HCT116 (cell line): ENCODE measurements at regions not wholly inside any gene's neighbourhood (a gene's known extent, or its start where the extent isn't known, plus 50 kb on each side); places are given as distances from the start of the nearest gene placed in this dataset.

ENCODE experiments used
- ATAC-seq: fragments of 200-7000 bp; cut with Tn5 transposase; 2 replicates; pipeline ENCODE4 v1.9.1; 2020; ENCODE audit warnings: mild to moderate bottlenecking, moderate library complexity
- BruUV-seq: library from RNA; stranded (reverse); fragments of 400-500 nt; replicated peaks from 2 replicates; lab custom pipeline; 2021; lab: Mats Ljungman, UMichigan
- CTCF ChIA-PET: fragments of 300-600 bp; sonication (Branson Sonifier 250); formaldehyde crosslinking; loops from one replicate; lab custom pipeline; 2021; ENCODE audit warnings: antibody characterized with exemption; lab: Charles Lee
- POLR2A ChIA-PET: fragments of 300-600, 350-600 bp; sonication (Branson Sonifier 250); formaldehyde crosslinking; loops from one replicate; lab custom pipeline; 2021; ENCODE audit warnings: antibody characterized with exemption; lab: Charles Lee
- RAD21 ChIA-PET, 2 experiments: fragments of 300-600 bp; sonication (Branson Sonifier 250); formaldehyde crosslinking; loops; one replicate each; lab custom pipeline; 2023; ENCODE audit warnings: low total read pairs in 2 of 2; ENCODE audit not compliant: uncharacterized antibody in 2 of 2, unreplicated experiment in 2 of 2, low non-redundant PET in 1 of 2; lab: Charles Lee
- DNase-seq: peaks from one replicate; pipeline ENCODE4 v3.0.0-alpha.2; 2010; ENCODE audit warnings: low read depth, low spot score
- H2AFZ ChIP-seq: fragments of 200-600 bp; shearing (Covaris generic), sonication (generic); 2 replicates; pipeline ENCODE4 v1.6.1; 2017; ENCODE audit warnings: low read depth, mixed run types, mixed read lengths, antibody characterized with exemption, low read length; ENCODE audit not compliant: poor library complexity, severe bottlenecking
- H3K27ac ChIP-seq: 2 replicates; pipeline ENCODE4 v1.5.1; 2012; ENCODE audit warnings: low read depth, low read length
- H3K27me3 ChIP-seq: fragments of 200-600 bp; sonication (generic); 2 replicates; pipeline ENCODE4 v1.6.1; 2016; ENCODE audit warnings: mixed run types, low read length, mixed read lengths; ENCODE audit not compliant: insufficient read depth
- H3K36me3 ChIP-seq, 2 experiments: fragments of 200-500 bp in 1 of 2; fragments of 200-600 bp in 1 of 2; sonication (Bioruptor generic) in 1 of 2; sonication (generic) in 1 of 2; 2 replicates each; pipeline versions ENCODE4 v1.5.1 to v1.6.1; 2014 to 2016; ENCODE audit warnings: low read length in 2 of 2, inconsistent platforms in 1 of 2, mixed read lengths in 1 of 2, mixed run types in 1 of 2; ENCODE audit not compliant: insufficient read depth in 2 of 2, control insufficient read depth in 1 of 2
- H3K4me1 ChIP-seq, 2 experiments: fragments of 200-600 bp in 1 of 2; sonication (generic) in 1 of 2; 2 replicates each; pipeline versions ENCODE4 v1.5.1 to v1.6.1; 2012 to 2017; ENCODE audit warnings: low read length in 2 of 2, inconsistent platforms in 1 of 2, mild to moderate bottlenecking in 1 of 2, mixed read lengths in 1 of 2, mixed run types in 1 of 2, moderate library complexity in 1 of 2; ENCODE audit not compliant: insufficient read depth in 2 of 2, control insufficient read depth in 1 of 2
- H3K4me2 ChIP-seq: fragments of 200-600 bp; sonication (generic); 2 replicates; pipeline ENCODE4 v1.6.1; 2017; ENCODE audit warnings: mixed run types, low read length, mixed read lengths
- H3K4me3 ChIP-seq, 2 experiments: fragments of 200-600 bp in 1 of 2; sonication (generic) in 1 of 2; replicated peaks in 1 of 2; 2 replicates each; pipeline ENCODE4 v1.5.1; 2011 to 2016; ENCODE audit warnings: low read length in 2 of 2, control low read depth in 1 of 2, low read depth in 1 of 2, mild to moderate bottlenecking in 1 of 2, mixed read lengths in 1 of 2, mixed run types in 1 of 2
- H3K79me2 ChIP-seq: fragments of 200-600 bp; sonication (generic); 2 replicates; pipeline ENCODE4 v1.6.1; 2017; ENCODE audit warnings: mild to moderate bottlenecking, mixed run types, low read length, moderate library complexity, mixed read lengths; ENCODE audit not compliant: insufficient read depth
- H3K9ac ChIP-seq: fragments of 200-600 bp; sonication (generic); 2 replicates; pipeline ENCODE4 v1.6.1; 2016; ENCODE audit warnings: low read length, mixed read lengths
- H3K9me2 ChIP-seq: fragments of 200-600 bp; sonication (generic), shearing (Covaris generic); 2 replicates; pipeline ENCODE4 v1.6.1; 2017; ENCODE audit warnings: mixed run types, mild to moderate bottlenecking, moderate library complexity; ENCODE audit not compliant: insufficient read depth
- H3K9me3 ChIP-seq, 2 experiments: fragments of 200-500 bp in 1 of 2; fragments of 200-600 bp in 1 of 2; sonication (Bioruptor generic) in 1 of 2; sonication (generic) in 1 of 2; 2 replicates each; pipeline ENCODE4 v1.6.1; 2014 to 2017; ENCODE audit warnings: low read length in 2 of 2, mixed read lengths in 2 of 2, inconsistent platforms in 1 of 2, low read depth in 1 of 2, mild to moderate bottlenecking in 1 of 2, mixed run types in 1 of 2, moderate library complexity in 1 of 2; ENCODE audit not compliant: control insufficient read depth in 1 of 2, insufficient read depth in 1 of 2
- H4K20me1 ChIP-seq: fragments of 200-600 bp; sonication (generic), shearing (Covaris generic); 2 replicates; pipeline ENCODE4 v1.6.1; 2017; ENCODE audit warnings: mixed run types, mild to moderate bottlenecking, moderate library complexity; ENCODE audit not compliant: insufficient read depth
- ATF3 ChIP-seq: IDR thresholded peaks from 2 replicates; pipeline ENCODE4 v1.6.1; 2012
- CBX3 ChIP-seq: IDR thresholded peaks from 2 replicates; pipeline ENCODE4 v1.6.1; 2012; ENCODE audit warnings: low read depth
- ELF1 ChIP-seq: IDR thresholded peaks from 2 replicates; pipeline ENCODE4 v1.6.1; 2012; ENCODE audit warnings: low read depth, borderline replicate concordance
- EZH2 ChIP-seq: fragments of 200-600 bp; sonication (generic); IDR thresholded peaks from 2 replicates; pipeline ENCODE4 v1.6.1; 2017; ENCODE audit warnings: antibody characterized with exemption, mixed run types
- EZH2phosphoT487 ChIP-seq: fragments of 200-600 bp; IDR thresholded peaks from 2 replicates; pipeline ENCODE4 v1.6.1; 2018; ENCODE audit warnings: antibody characterized with exemption, borderline replicate concordance
- POLR2A ChIP-seq: IDR thresholded peaks from 2 replicates; pipeline ENCODE4 v1.7.0; 2011; ENCODE audit warnings: borderline replicate concordance; ENCODE audit not compliant: insufficient read depth, insufficient read length; ENCODE audit errors: extremely low read depth
- POLR2AphosphoS5 ChIP-seq: IDR thresholded peaks from 2 replicates; pipeline ENCODE4 v1.6.1; 2011; ENCODE audit warnings: mild to moderate bottlenecking, low read depth, low read length, moderate library complexity
- RAD21 ChIP-seq: IDR thresholded peaks from 2 replicates; pipeline ENCODE4 v1.6.1; 2012; ENCODE audit warnings: low read depth, mild to moderate bottlenecking
- SIN3A ChIP-seq: IDR thresholded peaks from 2 replicates; pipeline ENCODE4 v1.6.1; 2012; ENCODE audit warnings: low read depth
- SRF ChIP-seq: IDR thresholded peaks from 2 replicates; pipeline ENCODE4 v1.6.1; 2012; ENCODE audit warnings: low read depth
- ZFX ChIP-seq: fragments of 450-650 bp; IDR thresholded peaks from 2 replicates; pipeline ENCODE4 v1.6.1; 2017
- intact Hi-C: fragments of 100-400 bp; cut with micrococcal nuclease; formaldehyde crosslinking; loops from 2 replicates; pipeline ENCODE4 v1.10.0; 2022
- TF ChIP-seq, protein P1 (sequence below), 3 experiments: fragments of 200-600 bp in 1 of 3; sonication (generic) in 1 of 3; IDR thresholded peaks in 2 of 3; conservative IDR thresholded peaks in 1 of 3; 2 replicates each; pipeline ENCODE4 v1.5.1; 2012 to 2017; ENCODE audit warnings: low read depth in 2 of 3, low read length in 2 of 3, antibody characterized with exemption in 1 of 3, borderline replicate concordance in 1 of 3, control low read depth in 1 of 3, mild to moderate bottlenecking in 1 of 3, mixed read lengths in 1 of 3, mixed run types in 1 of 3, moderate library complexity in 1 of 3; ENCODE audit not compliant: insufficient read depth in 1 of 3
- TF ChIP-seq, protein P2 (sequence below): IDR thresholded peaks from 2 replicates; pipeline ENCODE4 v1.6.1; 2012

- H3K27me3 ChIP-seq, result no peaks in the 10 kb centered on the region
- H3K4me2 ChIP-seq, result no peak overlapping the region
- ChIA-PET CTCF (no interaction called here), POLR2A (no interaction called here), RAD21 (no interaction called here)
- H2AFZ ChIP-seq, result no peak overlapping the region
- H3K9ac ChIP-seq, result no peak overlapping the region
- no peak for TF ChIP-seq EZH2phosphoT487
- no peak for TF ChIP-seq ATF3
- no peak for TF ChIP-seq ELF1
- TF ChIP-seq, protein P1, sequence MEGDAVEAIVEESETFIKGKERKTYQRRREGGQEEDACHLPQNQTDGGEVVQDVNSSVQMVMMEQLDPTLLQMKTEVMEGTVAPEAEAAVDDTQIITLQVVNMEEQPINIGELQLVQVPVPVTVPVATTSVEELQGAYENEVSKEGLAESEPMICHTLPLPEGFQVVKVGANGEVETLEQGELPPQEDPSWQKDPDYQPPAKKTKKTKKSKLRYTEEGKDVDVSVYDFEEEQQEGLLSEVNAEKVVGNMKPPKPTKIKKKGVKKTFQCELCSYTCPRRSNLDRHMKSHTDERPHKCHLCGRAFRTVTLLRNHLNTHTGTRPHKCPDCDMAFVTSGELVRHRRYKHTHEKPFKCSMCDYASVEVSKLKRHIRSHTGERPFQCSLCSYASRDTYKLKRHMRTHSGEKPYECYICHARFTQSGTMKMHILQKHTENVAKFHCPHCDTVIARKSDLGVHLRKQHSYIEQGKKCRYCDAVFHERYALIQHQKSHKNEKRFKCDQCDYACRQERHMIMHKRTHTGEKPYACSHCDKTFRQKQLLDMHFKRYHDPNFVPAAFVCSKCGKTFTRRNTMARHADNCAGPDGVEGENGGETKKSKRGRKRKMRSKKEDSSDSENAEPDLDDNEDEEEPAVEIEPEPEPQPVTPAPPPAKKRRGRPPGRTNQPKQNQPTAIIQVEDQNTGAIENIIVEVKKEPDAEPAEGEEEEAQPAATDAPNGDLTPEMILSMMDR (IDR thresholded peaks at IDR 0.05 in 2 of 3, conservative IDR thresholded peaks at IDR 0.05 in 1 of 3; ENCODE audit: borderline replicate concordance in 1 of 3, insufficient read depth in 1 of 3, low read depth in 2 of 3, low read length in 2 of 3), result no peak
- TF ChIP-seq, protein P2, sequence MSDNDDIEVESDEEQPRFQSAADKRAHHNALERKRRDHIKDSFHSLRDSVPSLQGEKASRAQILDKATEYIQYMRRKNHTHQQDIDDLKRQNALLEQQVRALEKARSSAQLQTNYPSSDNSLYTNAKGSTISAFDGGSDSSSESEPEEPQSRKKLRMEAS, result no peak
- no peak for TF ChIP-seq CBX3
- no peak for TF ChIP-seq SIN3A
- TF ChIP-seq POLR2A, result no peak
- TF ChIP-seq SRF, result no peak
- no peaks in the 10 kb centered on the region for H3K4me1 ChIP-seq
- no peaks in the 10 kb centered on the region for H3K9me2 ChIP-seq
- no peaks in the 10 kb centered on the region for H3K9me3 ChIP-seq
- ATAC-seq (no peak), DNase-seq (no peak)
- intact Hi-C loops, result no loop called here
- no peaks in the 10 kb centered on the region for H3K36me3 ChIP-seq
- H3K79me2 ChIP-seq, result no peaks in the 10 kb centered on the region
- H3K4me3 ChIP-seq, result no peak overlapping the region
- H3K27ac ChIP-seq, result no peak overlapping the region
- no peaks in the 10 kb centered on the region for H4K20me1 ChIP-seq
- BruUV-seq, result no TSS peak
Measured at GRCh38 chr12:125677829-125678228, 612.6 kb downstream of the AACS start.

- no peak overlapping the region for H3K27ac ChIP-seq
- BruUV-seq, result no TSS peak
- H3K36me3 ChIP-seq, result no peaks in the 10 kb centered on the region
- ChIA-PET RAD21 (no interaction called here), POLR2A (no interaction called here), CTCF (no interaction called here)
- H3K4me3 ChIP-seq, result no peak overlapping the region
- H3K79me2 ChIP-seq, result no peaks in the 10 kb centered on the region
- H3K9ac ChIP-seq, result no peak overlapping the region
- H3K9me2 ChIP-seq, result no peaks in the 10 kb centered on the region
- no peak for DNase-seq
- ATAC-seq, result no peak
- no peaks in the 10 kb centered on the region for H3K27me3 ChIP-seq
- no peaks in the 10 kb centered on the region for H3K4me1 ChIP-seq
- TF ChIP-seq EZH2, result no peak
- no peak for TF ChIP-seq RAD21
- TF ChIP-seq ZFX, result no peak
- no peak for TF ChIP-seq POLR2AphosphoS5
- no peaks in the 10 kb centered on the region for H4K20me1 ChIP-seq
- intact Hi-C loops, result no loop called here
- no peaks in the 10 kb centered on the region; a peak in 1 of 4 replicates for H3K9me3 ChIP-seq
- no peak overlapping the region for H2AFZ ChIP-seq
- no peak overlapping the region for H3K4me2 ChIP-seq
Measured at GRCh38 chr12:125678589-125678993, 613.4 kb downstream of the AACS start.
